HCT116 (cell line): ENCODE measurements at regions not wholly inside any gene's neighbourhood (a gene's known extent, or its start where the extent isn't known, plus 50 kb on each side); places are given as distances from the start of the nearest gene placed in this dataset.

ENCODE experiments used
- ATAC-seq: fragments of 200-7000 bp; cut with Tn5 transposase; 2 replicates; pipeline ENCODE4 v1.9.1; 2020; ENCODE audit warnings: mild to moderate bottlenecking, moderate library complexity
- BruUV-seq: library from RNA; stranded (reverse); fragments of 400-500 nt; replicated peaks from 2 replicates; lab custom pipeline; 2021; lab: Mats Ljungman, UMichigan
- CTCF ChIA-PET: fragments of 300-600 bp; sonication (Branson Sonifier 250); formaldehyde crosslinking; loops from one replicate; lab custom pipeline; 2021; ENCODE audit warnings: antibody characterized with exemption; lab: Charles Lee
- POLR2A ChIA-PET: fragments of 300-600, 350-600 bp; sonication (Branson Sonifier 250); formaldehyde crosslinking; loops from one replicate; lab custom pipeline; 2021; ENCODE audit warnings: antibody characterized with exemption; lab: Charles Lee
- RAD21 ChIA-PET, 2 experiments: fragments of 300-600 bp; sonication (Branson Sonifier 250); formaldehyde crosslinking; loops; one replicate each; lab custom pipeline; 2023; ENCODE audit warnings: low total read pairs in 2 of 2; ENCODE audit not compliant: uncharacterized antibody in 2 of 2, unreplicated experiment in 2 of 2, low non-redundant PET in 1 of 2; lab: Charles Lee
- DNase-seq: peaks from one replicate; pipeline ENCODE4 v3.0.0-alpha.2; 2010; ENCODE audit warnings: low read depth, low spot score
- H2AFZ ChIP-seq: fragments of 200-600 bp; shearing (Covaris generic), sonication (generic); 2 replicates; pipeline ENCODE4 v1.6.1; 2017; ENCODE audit warnings: low read depth, mixed run types, mixed read lengths, antibody characterized with exemption, low read length; ENCODE audit not compliant: poor library complexity, severe bottlenecking
- H3K27ac ChIP-seq: 2 replicates; pipeline ENCODE4 v1.5.1; 2012; ENCODE audit warnings: low read depth, low read length
- H3K27me3 ChIP-seq: fragments of 200-600 bp; sonication (generic); 2 replicates; pipeline ENCODE4 v1.6.1; 2016; ENCODE audit warnings: mixed run types, low read length, mixed read lengths; ENCODE audit not compliant: insufficient read depth
- H3K36me3 ChIP-seq, 2 experiments: fragments of 200-500 bp in 1 of 2; fragments of 200-600 bp in 1 of 2; sonication (Bioruptor generic) in 1 of 2; sonication (generic) in 1 of 2; 2 replicates each; pipeline versions ENCODE4 v1.5.1 to v1.6.1; 2014 to 2016; ENCODE audit warnings: low read length in 2 of 2, inconsistent platforms in 1 of 2, mixed read lengths in 1 of 2, mixed run types in 1 of 2; ENCODE audit not compliant: insufficient read depth in 2 of 2, control insufficient read depth in 1 of 2
- H3K4me1 ChIP-seq, 2 experiments: fragments of 200-600 bp in 1 of 2; sonication (generic) in 1 of 2; 2 replicates each; pipeline versions ENCODE4 v1.5.1 to v1.6.1; 2012 to 2017; ENCODE audit warnings: low read length in 2 of 2, inconsistent platforms in 1 of 2, mild to moderate bottlenecking in 1 of 2, mixed read lengths in 1 of 2, mixed run types in 1 of 2, moderate library complexity in 1 of 2; ENCODE audit not compliant: insufficient read depth in 2 of 2, control insufficient read depth in 1 of 2
- H3K4me2 ChIP-seq: fragments of 200-600 bp; sonication (generic); 2 replicates; pipeline ENCODE4 v1.6.1; 2017; ENCODE audit warnings: mixed run types, low read length, mixed read lengths
- H3K4me3 ChIP-seq, 2 experiments: fragments of 200-600 bp in 1 of 2; sonication (generic) in 1 of 2; replicated peaks in 1 of 2; 2 replicates each; pipeline ENCODE4 v1.5.1; 2011 to 2016; ENCODE audit warnings: low read length in 2 of 2, control low read depth in 1 of 2, low read depth in 1 of 2, mild to moderate bottlenecking in 1 of 2, mixed read lengths in 1 of 2, mixed run types in 1 of 2
- H3K79me2 ChIP-seq: fragments of 200-600 bp; sonication (generic); 2 replicates; pipeline ENCODE4 v1.6.1; 2017; ENCODE audit warnings: mild to moderate bottlenecking, mixed run types, low read length, moderate library complexity, mixed read lengths; ENCODE audit not compliant: insufficient read depth
- H3K9ac ChIP-seq: fragments of 200-600 bp; sonication (generic); 2 replicates; pipeline ENCODE4 v1.6.1; 2016; ENCODE audit warnings: low read length, mixed read lengths
- H3K9me2 ChIP-seq: fragments of 200-600 bp; sonication (generic), shearing (Covaris generic); 2 replicates; pipeline ENCODE4 v1.6.1; 2017; ENCODE audit warnings: mixed run types, mild to moderate bottlenecking, moderate library complexity; ENCODE audit not compliant: insufficient read depth
- H3K9me3 ChIP-seq, 2 experiments: fragments of 200-500 bp in 1 of 2; fragments of 200-600 bp in 1 of 2; sonication (Bioruptor generic) in 1 of 2; sonication (generic) in 1 of 2; 2 replicates each; pipeline ENCODE4 v1.6.1; 2014 to 2017; ENCODE audit warnings: low read length in 2 of 2, mixed read lengths in 2 of 2, inconsistent platforms in 1 of 2, low read depth in 1 of 2, mild to moderate bottlenecking in 1 of 2, mixed run types in 1 of 2, moderate library complexity in 1 of 2; ENCODE audit not compliant: control insufficient read depth in 1 of 2, insufficient read depth in 1 of 2
- H4K20me1 ChIP-seq: fragments of 200-600 bp; sonication (generic), shearing (Covaris generic); 2 replicates; pipeline ENCODE4 v1.6.1; 2017; ENCODE audit warnings: mixed run types, mild to moderate bottlenecking, moderate library complexity; ENCODE audit not compliant: insufficient read depth
- CBX3 ChIP-seq: IDR thresholded peaks from 2 replicates; pipeline ENCODE4 v1.6.1; 2012; ENCODE audit warnings: low read depth
- EZH2 ChIP-seq: fragments of 200-600 bp; sonication (generic); IDR thresholded peaks from 2 replicates; pipeline ENCODE4 v1.6.1; 2017; ENCODE audit warnings: antibody characterized with exemption, mixed run types
- EZH2phosphoT487 ChIP-seq: fragments of 200-600 bp; IDR thresholded peaks from 2 replicates; pipeline ENCODE4 v1.6.1; 2018; ENCODE audit warnings: antibody characterized with exemption, borderline replicate concordance
- JUND ChIP-seq: IDR thresholded peaks from 2 replicates; pipeline ENCODE4 v1.6.1; 2012
- POLR2AphosphoS5 ChIP-seq: IDR thresholded peaks from 2 replicates; pipeline ENCODE4 v1.6.1; 2011; ENCODE audit warnings: mild to moderate bottlenecking, low read depth, low read length, moderate library complexity
- RAD21 ChIP-seq: IDR thresholded peaks from 2 replicates; pipeline ENCODE4 v1.6.1; 2012; ENCODE audit warnings: low read depth, mild to moderate bottlenecking
- SIN3A ChIP-seq: IDR thresholded peaks from 2 replicates; pipeline ENCODE4 v1.6.1; 2012; ENCODE audit warnings: low read depth
- SP1 ChIP-seq: IDR thresholded peaks from 2 replicates; pipeline ENCODE4 v1.6.1; 2012; ENCODE audit warnings: low read depth
- SRF ChIP-seq: IDR thresholded peaks from 2 replicates; pipeline ENCODE4 v1.6.1; 2012; ENCODE audit warnings: low read depth
- TCF7L2 ChIP-seq: IDR thresholded peaks from 2 replicates; pipeline ENCODE4 v1.7.0; 2011; ENCODE audit warnings: borderline replicate concordance, inconsistent platforms; ENCODE audit not compliant: insufficient read depth, insufficient read length; ENCODE audit errors: extremely low read depth
- ZFX ChIP-seq: fragments of 450-650 bp; IDR thresholded peaks from 2 replicates; pipeline ENCODE4 v1.6.1; 2017
- ZNF274 ChIP-seq: fragments of 200-500 bp; sonication (Bioruptor generic); IDR thresholded peaks from 2 replicates; pipeline ENCODE4 v1.6.1; 2014; ENCODE audit warnings: mild to moderate bottlenecking, low read depth, low read length, inconsistent platforms
- intact Hi-C: fragments of 100-400 bp; cut with micrococcal nuclease; formaldehyde crosslinking; loops from 2 replicates; pipeline ENCODE4 v1.10.0; 2022
- TF ChIP-seq, protein P1 (sequence below): IDR thresholded peaks from 2 replicates; pipeline ENCODE4 v1.6.1; 2012
- TF ChIP-seq, protein P2 (sequence below), 3 experiments: fragments of 200-600 bp in 1 of 3; sonication (generic) in 1 of 3; IDR thresholded peaks in 2 of 3; conservative IDR thresholded peaks in 1 of 3; 2 replicates each; pipeline ENCODE4 v1.5.1; 2012 to 2017; ENCODE audit warnings: low read depth in 2 of 3, low read length in 2 of 3, antibody characterized with exemption in 1 of 3, borderline replicate concordance in 1 of 3, control low read depth in 1 of 3, mild to moderate bottlenecking in 1 of 3, mixed read lengths in 1 of 3, mixed run types in 1 of 3, moderate library complexity in 1 of 3; ENCODE audit not compliant: insufficient read depth in 1 of 3

DNA sequence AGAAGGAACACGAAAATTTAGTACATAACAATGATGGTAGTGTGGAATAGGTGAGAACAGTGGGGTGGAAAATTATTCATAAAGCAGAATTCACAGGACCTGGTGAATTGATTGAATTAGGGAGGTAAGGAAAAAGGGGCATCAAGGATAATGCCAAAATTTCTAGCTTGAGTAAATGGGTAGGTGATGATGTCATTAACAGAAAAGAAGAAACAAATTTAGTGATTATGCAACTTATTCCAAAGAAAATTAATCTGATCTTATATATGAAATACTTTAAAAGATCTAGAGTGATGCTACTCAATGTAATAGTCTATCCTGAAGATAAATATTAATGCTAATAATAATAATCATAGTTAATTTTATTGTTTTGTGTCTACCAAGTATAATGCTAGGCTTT lies 544.6 kb upstream of the LMCD1 start:
- ATAC-seq (no peak), DNase-seq (no peak)
- ChIA-PET POLR2A (no interaction called here), CTCF (no interaction called here), RAD21 (interaction anchor here in 1 of 2 experiments (0.5 kb wide), 1 partner anchor 113 kb away, joined by 3 read pairs; no protein-coding TSS in a partner anchor)
- H4K20me1 ChIP-seq = no peaks in the 10 kb centered on the region
- H3K4me2 ChIP-seq = no peak overlapping the region
- H3K79me2 ChIP-seq = no peaks in the 10 kb centered on the region
- H3K27me3 ChIP-seq = no peaks in the 10 kb centered on the region
- peaks cover 3 to 11% of the 10 kb centered on the region in 2 experiments; a peak in 3 of 4 replicates for H3K4me1 ChIP-seq
- H3K9me3 ChIP-seq = no peaks in the 10 kb centered on the region
- intact Hi-C loops = no loop called here
- no TSS peak for BruUV-seq
- no peak for TF ChIP-seq RAD21
- no peak for TF ChIP-seq TCF7L2
- no peak for TF ChIP-seq ZFX
- no peak for TF ChIP-seq ZNF274
- TF ChIP-seq CBX3 = no peak
- TF ChIP-seq JUND = no peak
- TF ChIP-seq SP1 = no peak
- TF ChIP-seq SIN3A = no peak
- TF ChIP-seq, protein P1, sequence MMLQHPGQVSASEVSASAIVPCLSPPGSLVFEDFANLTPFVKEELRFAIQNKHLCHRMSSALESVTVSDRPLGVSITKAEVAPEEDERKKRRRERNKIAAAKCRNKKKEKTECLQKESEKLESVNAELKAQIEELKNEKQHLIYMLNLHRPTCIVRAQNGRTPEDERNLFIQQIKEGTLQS = no peak
- TF ChIP-seq EZH2 = no peak
- no peak for TF ChIP-seq EZH2phosphoT487
- no peak for TF ChIP-seq POLR2AphosphoS5
- TF ChIP-seq, protein P2, sequence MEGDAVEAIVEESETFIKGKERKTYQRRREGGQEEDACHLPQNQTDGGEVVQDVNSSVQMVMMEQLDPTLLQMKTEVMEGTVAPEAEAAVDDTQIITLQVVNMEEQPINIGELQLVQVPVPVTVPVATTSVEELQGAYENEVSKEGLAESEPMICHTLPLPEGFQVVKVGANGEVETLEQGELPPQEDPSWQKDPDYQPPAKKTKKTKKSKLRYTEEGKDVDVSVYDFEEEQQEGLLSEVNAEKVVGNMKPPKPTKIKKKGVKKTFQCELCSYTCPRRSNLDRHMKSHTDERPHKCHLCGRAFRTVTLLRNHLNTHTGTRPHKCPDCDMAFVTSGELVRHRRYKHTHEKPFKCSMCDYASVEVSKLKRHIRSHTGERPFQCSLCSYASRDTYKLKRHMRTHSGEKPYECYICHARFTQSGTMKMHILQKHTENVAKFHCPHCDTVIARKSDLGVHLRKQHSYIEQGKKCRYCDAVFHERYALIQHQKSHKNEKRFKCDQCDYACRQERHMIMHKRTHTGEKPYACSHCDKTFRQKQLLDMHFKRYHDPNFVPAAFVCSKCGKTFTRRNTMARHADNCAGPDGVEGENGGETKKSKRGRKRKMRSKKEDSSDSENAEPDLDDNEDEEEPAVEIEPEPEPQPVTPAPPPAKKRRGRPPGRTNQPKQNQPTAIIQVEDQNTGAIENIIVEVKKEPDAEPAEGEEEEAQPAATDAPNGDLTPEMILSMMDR (IDR thresholded peaks at IDR 0.05 in 2 of 3, conservative IDR thresholded peaks at IDR 0.05 in 1 of 3; ENCODE audit: borderline replicate concordance in 1 of 3, insufficient read depth in 1 of 3, low read depth in 2 of 3, low read length in 2 of 3) = no peak
- TF ChIP-seq SRF = no peak
- no peaks in the 10 kb centered on the region for H3K36me3 ChIP-seq
- H3K4me3 ChIP-seq = no peak overlapping the region
- no peak overlapping the region for H3K9ac ChIP-seq
- no peaks in the 10 kb centered on the region for H3K9me2 ChIP-seq
- no peak overlapping the region for H2AFZ ChIP-seq
- no peak overlapping the region for H3K27ac ChIP-seq
